H1 (cell line): ENCODE measurements at regions not wholly inside any gene's neighbourhood (a gene's known extent, or its start where the extent isn't known, plus 50 kb on each side); places are given as distances from the start of the nearest gene placed in this dataset.

ENCODE experiments used
- CTCF ChIA-PET: fragments of 300-600 bp; sonication (Branson Sonifier 250); formaldehyde crosslinking; loops from one replicate; lab custom pipeline; 2021; ENCODE audit not compliant: partially characterized antibody; lab: Charles Lee
- POLR2A ChIA-PET: fragments of 300-600 bp; sonication (Branson Sonifier 250); formaldehyde crosslinking; loops from one replicate; lab custom pipeline; 2021; ENCODE audit warnings: inconsistent platforms; ENCODE audit not compliant: partially characterized antibody; lab: Charles Lee
- DNase-seq, 2 experiments: peaks; one replicate each; pipeline versions ENCODE4 v3.0.0 to v3.0.0-alpha.2; 2010 to 2022; ENCODE audit warnings: low spot score in 2 of 2, low read depth in 1 of 2, mixed read lengths in 1 of 2
- FAIRE-seq: peaks from 2 replicates; lab custom pipeline; 2011; peaks lifted over from hg19 to GRCh38; lab: Jason Lieb, UNC
- H2AFZ ChIP-seq: 2 replicates; pipeline ENCODE4 v1.8.1; 2012; ENCODE audit warnings: low read length, inconsistent platforms
- H2AK5ac ChIP-seq: 2 replicates; pipeline ENCODE4 v1.6.1; 2013; ENCODE audit warnings: low read depth, low read length
- H2BK120ac ChIP-seq: replicated peaks from 2 replicates; pipeline ENCODE3; 2013; ENCODE audit warnings: low read depth, low read length, inconsistent platforms
- H2BK12ac ChIP-seq: 2 replicates; pipeline ENCODE4 v1.6.1; 2013; ENCODE audit warnings: low read depth, low read length
- H2BK15ac ChIP-seq: 2 replicates; pipeline ENCODE4 v1.6.1; 2013; ENCODE audit warnings: low read length
- H2BK20ac ChIP-seq: 2 replicates; pipeline ENCODE4 v1.6.1; 2013; ENCODE audit warnings: low read length
- H2BK5ac ChIP-seq: 2 replicates; pipeline ENCODE4 v1.6.1; 2013; ENCODE audit warnings: low read depth, low read length
- H3K14ac ChIP-seq: 2 replicates; pipeline ENCODE4 v1.6.1; 2013; ENCODE audit warnings: inconsistent platforms; ENCODE audit not compliant: insufficient read length
- H3K18ac ChIP-seq: 2 replicates; pipeline ENCODE4 v1.6.1; 2013; ENCODE audit warnings: low read length; ENCODE audit errors: extremely low read depth
- H3K23ac ChIP-seq: 2 replicates; pipeline ENCODE4 v1.6.1; 2013; ENCODE audit warnings: inconsistent platforms; ENCODE audit not compliant: insufficient read length
- H3K23me2 ChIP-seq: 2 replicates; pipeline ENCODE4 v1.6.1; 2013; ENCODE audit warnings: low read depth, low read length
- H3K27ac ChIP-seq: 2 replicates; pipeline ENCODE4 v1.6.1; 2011; ENCODE audit warnings: low read depth, low read length, inconsistent platforms
- H3K27me3 ChIP-seq, 4 experiments: replicated peaks in 1 of 4; 1 replicate in 1 of 4; 2 replicates in 3 of 4; pipeline versions ENCODE4 v1.6.1 to v1.8.1; 2011 to 2013; ENCODE audit warnings: low read length in 3 of 4, mild to moderate bottlenecking in 3 of 4, inconsistent platforms in 2 of 4, mixed read lengths in 2 of 4, moderate library complexity in 1 of 4; ENCODE audit not compliant: control insufficient read depth in 3 of 4, insufficient read depth in 3 of 4; ENCODE audit errors: extremely low read depth in 1 of 4
- H3K36me3 ChIP-seq, 4 experiments: 2 replicates each; pipeline versions ENCODE4 v1.6.1 to v1.8.1; 2011 to 2013; ENCODE audit warnings: mild to moderate bottlenecking in 4 of 4, low read length in 3 of 4, moderate library complexity in 2 of 4, control low read depth in 1 of 4, inconsistent platforms in 1 of 4; ENCODE audit not compliant: insufficient read depth in 4 of 4, control insufficient read depth in 2 of 4
- H3K4ac ChIP-seq: replicated peaks from 2 replicates; pipeline ENCODE3; 2013; ENCODE audit warnings: low read length, low read depth, mixed read lengths, inconsistent platforms; ENCODE audit not compliant: insufficient read length
- H3K4me1 ChIP-seq, 4 experiments: replicated peaks in 1 of 4; 1 replicate in 1 of 4; 2 replicates in 3 of 4; pipeline versions ENCODE4 v1.6.1 to v1.8.1; 2011 to 2013; ENCODE audit warnings: low read length in 3 of 4, inconsistent platforms in 2 of 4, mixed read lengths in 1 of 4; ENCODE audit not compliant: insufficient read depth in 4 of 4, control insufficient read depth in 3 of 4
- H3K4me2 ChIP-seq, 2 experiments: 2 replicates each; pipeline versions ENCODE4 v1.6.1 to v1.8.1; 2011 to 2013; ENCODE audit warnings: low read depth in 2 of 2, low read length in 2 of 2, control low read depth in 1 of 2, inconsistent platforms in 1 of 2, mild to moderate bottlenecking in 1 of 2; ENCODE audit not compliant: insufficient read depth in 1 of 2
- H3K4me3 ChIP-seq, 4 experiments: fragments of 200-600, 300-600 bp in 1 of 4; sonication (generic), shearing (Covaris generic), sonication (Bioruptor Twin) in 1 of 4; 2 replicates each; pipeline versions ENCODE4 v1.5.1 to v1.8.1; 2011 to 2016; ENCODE audit warnings: low read length in 4 of 4, low read depth in 3 of 4, control low read depth in 2 of 4, inconsistent platforms in 2 of 4, mild to moderate bottlenecking in 2 of 4, mixed read lengths in 1 of 4, moderate library complexity in 1 of 4; ENCODE audit not compliant: insufficient read depth in 2 of 4; ENCODE audit errors: extremely low read depth in 1 of 4
- H3K56ac ChIP-seq: replicated peaks from 2 replicates; pipeline ENCODE3; 2013; ENCODE audit warnings: low read depth, mild to moderate bottlenecking, mixed read lengths, low read length, inconsistent platforms; ENCODE audit not compliant: insufficient read length
- H3K79me1 ChIP-seq: 2 replicates; pipeline ENCODE4 v1.6.1; 2013; ENCODE audit warnings: low read depth, low read length, control low read depth
- H3K79me2 ChIP-seq, 2 experiments: 2 replicates each; pipeline versions ENCODE4 v1.6.1 to v1.8.1; 2012 to 2013; ENCODE audit warnings: low read length in 2 of 2, mild to moderate bottlenecking in 2 of 2, inconsistent platforms in 1 of 2; ENCODE audit not compliant: insufficient read depth in 2 of 2, control insufficient read depth in 1 of 2
- H3K9ac ChIP-seq, 4 experiments: replicated peaks in 1 of 4; 1 replicate in 1 of 4; 2 replicates in 3 of 4; pipeline versions ENCODE4 v1.6.1 to v1.8.1; 2011 to 2013; ENCODE audit warnings: low read depth in 3 of 4, low read length in 3 of 4, control low read depth in 2 of 4, mild to moderate bottlenecking in 2 of 4, moderate library complexity in 2 of 4, inconsistent platforms in 1 of 4; ENCODE audit errors: extremely low read depth in 1 of 4
- H3K9me3 ChIP-seq, 2 experiments: 2 replicates each; pipeline versions ENCODE4 v1.6.1 to v1.8.1; 2012 to 2013; ENCODE audit warnings: mild to moderate bottlenecking in 2 of 2, moderate library complexity in 2 of 2, control low read depth in 1 of 2, inconsistent platforms in 1 of 2, low read depth in 1 of 2, low read length in 1 of 2, mixed read lengths in 1 of 2; ENCODE audit not compliant: insufficient read depth in 2 of 2
- H4K20me1 ChIP-seq, 2 experiments: replicated peaks in 1 of 2; 2 replicates each; pipeline versions ENCODE3 to v1.8.1; 2011 to 2013; ENCODE audit warnings: inconsistent platforms in 2 of 2, low read length in 2 of 2, mild to moderate bottlenecking in 1 of 2; ENCODE audit not compliant: insufficient read depth in 2 of 2, control insufficient read depth in 1 of 2
- H4K5ac ChIP-seq: 2 replicates; pipeline ENCODE4 v1.6.1; 2013; ENCODE audit warnings: low read length, low read depth, mixed read lengths, inconsistent platforms; ENCODE audit not compliant: insufficient read length
- H4K8ac ChIP-seq: 2 replicates; pipeline ENCODE4 v1.8.0; 2013; ENCODE audit warnings: mild to moderate bottlenecking, moderate library complexity, low read length, inconsistent platforms; ENCODE audit not compliant: insufficient read depth; ENCODE audit errors: extremely low read depth
- H4K91ac ChIP-seq: replicated peaks from 2 replicates; pipeline ENCODE3; 2013; ENCODE audit warnings: low read length, mixed read lengths, inconsistent platforms; ENCODE audit not compliant: insufficient read length
- HDAC6 ChIP-seq: IDR thresholded peaks from one replicate; pipeline ENCODE4 v1.7.1; 2012; ENCODE audit warnings: low read depth, mild to moderate bottlenecking, inconsistent platforms, low read length, moderate library complexity
- ZNF274 ChIP-seq: IDR thresholded peaks from 2 replicates; pipeline ENCODE4 v1.7.0; 2012; ENCODE audit warnings: low read length, borderline replicate concordance; ENCODE audit errors: extremely low read depth

- no peak overlapping the region for H2BK5ac ChIP-seq
- H4K5ac ChIP-seq: no peak overlapping the region
- POLR2A ChIA-PET: no interaction called here
- H3K79me1 ChIP-seq: no peaks in the 10 kb centered on the region
- no peak overlapping the region for H3K56ac ChIP-seq
- H3K4me3 ChIP-seq: no peak overlapping the region
- H3K23ac ChIP-seq: no peak overlapping the region
- FAIRE-seq: no peak
- no peak overlapping the region for H2BK20ac ChIP-seq
- no peak overlapping the region for H3K9ac ChIP-seq
- H3K14ac ChIP-seq: no peak overlapping the region
- H4K8ac ChIP-seq: no peak overlapping the region
- H3K4me2 ChIP-seq: no peak overlapping the region
- H3K4me1 ChIP-seq: no peaks in the 10 kb centered on the region; a peak in 2 of 7 replicates
- H2BK120ac ChIP-seq: no peak overlapping the region
- no peak overlapping the region for H2BK12ac ChIP-seq
- H3K36me3 ChIP-seq: no peaks in the 10 kb centered on the region
- H3K18ac ChIP-seq: no peak overlapping the region
- no peak overlapping the region for H2AK5ac ChIP-seq
- no peak overlapping the region for H2BK15ac ChIP-seq
- H3K23me2 ChIP-seq: no peaks in the 10 kb centered on the region
- H3K79me2 ChIP-seq: no peaks in the 10 kb centered on the region
- no peaks in the 10 kb centered on the region for H3K9me3 ChIP-seq
- no peak overlapping the region for H3K27ac ChIP-seq
- DNase-seq: no peak
- CTCF ChIA-PET: no interaction called here
- no peak overlapping the region for H2AFZ ChIP-seq
- H4K20me1 ChIP-seq: no peaks in the 10 kb centered on the region
- no peaks in the 10 kb centered on the region for H3K27me3 ChIP-seq
- H4K91ac ChIP-seq: no peak overlapping the region
- H3K4ac ChIP-seq: no peak overlapping the region
- TF ChIP-seq ZNF274 (no peak), HDAC6 (no peak)
Observed at GRCh38 chr4:66591968-66592367, 921.7 kb upstream of the EPHA5 start.
